Ascending aorta (tissue), 2 donors: ENCODE measurements at regions not wholly inside any gene's neighbourhood (a gene's known extent, or its start where the extent isn't known, plus 50 kb on each side); places are given as distances from the start of the nearest gene placed in this dataset.

Experiments used
- DNase-seq, 2 donors: peaks; one replicate each; pipeline ENCODE4 v3.0.0-alpha.2; 2019; ENCODE audit warnings: low spot score in 2 of 2
- H3K27ac ChIP-seq, 2 donors: fragments of 200-600 bp; sonication (generic); one replicate each; pipeline ENCODE4 v1.5.1; 2016 to 2017; ENCODE audit warnings: mild to moderate bottlenecking in 1 of 2
- H3K27me3 ChIP-seq: fragments of 200-600 bp; sonication (generic); one replicate; pipeline ENCODE4 v1.5.1; 2017
- H3K36me3 ChIP-seq, 2 donors: fragments of 200-600 bp; sonication (generic); one replicate each; pipeline ENCODE4 v1.5.1; 2016
- H3K4me1 ChIP-seq, 2 donors: fragments of 200-600 bp; sonication (generic); one replicate each; pipeline ENCODE4 v1.5.1; 2016 to 2017; ENCODE audit warnings: mild to moderate bottlenecking in 1 of 2
- H3K4me3 ChIP-seq, 2 donors: fragments of 200-600 bp; sonication (generic); one replicate each; pipeline ENCODE4 v1.5.1; 2016 to 2017; ENCODE audit warnings: mild to moderate bottlenecking in 1 of 2
- H3K9me3 ChIP-seq, 2 donors: fragments of 200-600 bp; sonication (generic); one replicate each; pipeline ENCODE4 v1.5.1; 2016
- intact Hi-C: fragments of 100-400 bp; cut with DNase I; formaldehyde crosslinking; loops from one replicate; pipeline ENCODE4 v1.15.1; 2023
- TF ChIP-seq, protein P1 (sequence below), 3 experiments: fragments of 200-600 bp in 2 of 3; fragments of 450-650 bp in 1 of 3; sonication (generic) in 2 of 3; IDR thresholded peaks; one replicate each; pipeline ENCODE4 v1.5.1; 2016 to 2019; ENCODE audit warnings: antibody characterized with exemption in 3 of 3, mild to moderate bottlenecking in 1 of 3, moderate library complexity in 1 of 3

DNA sequence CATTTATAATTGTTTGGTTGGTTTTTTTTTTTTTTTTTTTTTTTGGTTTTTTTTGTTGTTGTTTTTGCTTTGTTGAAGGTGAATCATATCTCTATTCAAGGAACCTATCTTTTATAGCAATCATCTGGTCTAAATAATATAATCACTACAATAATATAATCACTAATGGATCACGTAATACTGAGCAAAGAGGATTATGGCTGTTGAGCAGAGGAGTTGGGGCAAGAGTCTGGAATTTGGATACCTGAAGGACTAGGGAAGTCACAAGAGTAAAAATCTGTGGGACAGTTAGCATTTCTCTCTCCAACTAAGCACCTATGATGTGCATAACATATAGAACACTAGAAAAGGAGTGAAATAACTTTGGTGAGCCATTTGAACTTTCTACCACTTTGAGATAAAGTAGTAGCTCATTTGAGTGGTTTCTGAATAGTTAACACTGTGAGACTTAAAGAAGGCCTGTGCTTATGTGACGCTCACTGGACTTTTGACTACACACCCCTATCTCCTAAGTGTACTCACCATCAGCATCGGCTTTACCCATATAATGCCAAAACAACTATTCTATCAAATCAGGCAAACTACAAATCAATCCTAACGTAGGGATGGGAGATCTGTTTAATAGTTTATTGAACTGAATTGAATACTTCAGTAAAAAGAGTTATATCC, 564.9 kb upstream of the TUSC1 start:
- DNase-seq: no peak
- H3K36me3 ChIP-seq: no peaks in the 10 kb centered on the region
- H3K9me3 ChIP-seq: no peaks in the 10 kb centered on the region
- H3K27ac ChIP-seq: no peak overlapping the region
- no peaks in the 10 kb centered on the region for H3K27me3 ChIP-seq
- TF ChIP-seq, protein P1, sequence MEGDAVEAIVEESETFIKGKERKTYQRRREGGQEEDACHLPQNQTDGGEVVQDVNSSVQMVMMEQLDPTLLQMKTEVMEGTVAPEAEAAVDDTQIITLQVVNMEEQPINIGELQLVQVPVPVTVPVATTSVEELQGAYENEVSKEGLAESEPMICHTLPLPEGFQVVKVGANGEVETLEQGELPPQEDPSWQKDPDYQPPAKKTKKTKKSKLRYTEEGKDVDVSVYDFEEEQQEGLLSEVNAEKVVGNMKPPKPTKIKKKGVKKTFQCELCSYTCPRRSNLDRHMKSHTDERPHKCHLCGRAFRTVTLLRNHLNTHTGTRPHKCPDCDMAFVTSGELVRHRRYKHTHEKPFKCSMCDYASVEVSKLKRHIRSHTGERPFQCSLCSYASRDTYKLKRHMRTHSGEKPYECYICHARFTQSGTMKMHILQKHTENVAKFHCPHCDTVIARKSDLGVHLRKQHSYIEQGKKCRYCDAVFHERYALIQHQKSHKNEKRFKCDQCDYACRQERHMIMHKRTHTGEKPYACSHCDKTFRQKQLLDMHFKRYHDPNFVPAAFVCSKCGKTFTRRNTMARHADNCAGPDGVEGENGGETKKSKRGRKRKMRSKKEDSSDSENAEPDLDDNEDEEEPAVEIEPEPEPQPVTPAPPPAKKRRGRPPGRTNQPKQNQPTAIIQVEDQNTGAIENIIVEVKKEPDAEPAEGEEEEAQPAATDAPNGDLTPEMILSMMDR (IDR thresholded peaks at IDR 0.05): no peak
- no peaks in the 10 kb centered on the region for H3K4me1 ChIP-seq
- H3K4me3 ChIP-seq: no peak overlapping the region
- intact Hi-C loops: no loop called here

DNA sequence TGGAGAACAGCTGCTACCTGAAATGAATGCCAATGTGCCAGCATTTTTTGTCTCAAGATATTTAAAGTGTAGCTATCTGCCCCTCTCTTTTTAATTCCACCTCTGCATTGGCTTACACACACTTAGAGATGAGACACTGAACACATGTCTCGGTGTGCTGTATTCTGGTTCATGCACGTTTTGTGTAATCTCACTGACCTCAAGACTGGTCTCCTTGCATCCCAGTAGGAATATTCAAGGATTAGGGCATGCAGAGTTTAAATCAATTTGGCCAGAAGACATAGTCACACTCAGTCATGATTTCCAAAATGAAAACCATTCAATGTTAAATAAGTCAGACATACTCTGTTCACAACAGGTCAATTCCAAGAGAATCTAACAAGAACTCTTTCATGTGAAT, 561.8 kb upstream of the TUSC1 start:
- no peak overlapping the region for H3K27ac ChIP-seq
- TF ChIP-seq, protein P1 (IDR thresholded peaks at IDR 0.05): no peak
- intact Hi-C loops: no loop called here
- H3K9me3 ChIP-seq: no peaks in the 10 kb centered on the region
- no peak overlapping the region for H3K4me3 ChIP-seq
- H3K27me3 ChIP-seq: no peaks in the 10 kb centered on the region
- H3K4me1 ChIP-seq: no peaks in the 10 kb centered on the region
- no peaks in the 10 kb centered on the region for H3K36me3 ChIP-seq
- no peak for DNase-seq

DNA sequence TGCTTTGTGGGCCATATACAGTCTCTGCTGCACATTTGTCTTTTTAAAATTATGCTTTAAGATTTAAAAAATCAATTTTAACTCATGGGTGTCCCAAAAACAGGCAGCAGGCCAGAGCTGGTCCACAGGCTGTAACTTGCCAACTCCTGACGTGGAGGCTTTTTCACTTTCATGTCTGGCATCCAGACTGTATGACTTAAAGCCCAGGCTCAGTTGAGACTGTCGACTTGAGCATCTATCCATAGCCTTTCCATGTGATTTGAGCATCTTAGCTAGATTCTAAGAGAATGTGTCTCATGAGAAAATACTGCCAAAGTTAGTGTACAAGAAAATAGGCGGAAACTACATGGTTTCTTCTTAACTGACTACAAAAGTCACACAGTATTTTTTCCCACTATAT, 559.0 kb upstream of the TUSC1 start:
- no peaks in the 10 kb centered on the region for H3K27me3 ChIP-seq
- TF ChIP-seq, protein P1 (IDR thresholded peaks at IDR 0.05): no peak
- no peak for DNase-seq
- intact Hi-C loops: no loop called here
- no peaks in the 10 kb centered on the region for H3K9me3 ChIP-seq
- H3K36me3 ChIP-seq: no peaks in the 10 kb centered on the region
- no peak overlapping the region for H3K27ac ChIP-seq
- H3K4me1 ChIP-seq: no peaks in the 10 kb centered on the region
- H3K4me3 ChIP-seq: no peak overlapping the region

DNA sequence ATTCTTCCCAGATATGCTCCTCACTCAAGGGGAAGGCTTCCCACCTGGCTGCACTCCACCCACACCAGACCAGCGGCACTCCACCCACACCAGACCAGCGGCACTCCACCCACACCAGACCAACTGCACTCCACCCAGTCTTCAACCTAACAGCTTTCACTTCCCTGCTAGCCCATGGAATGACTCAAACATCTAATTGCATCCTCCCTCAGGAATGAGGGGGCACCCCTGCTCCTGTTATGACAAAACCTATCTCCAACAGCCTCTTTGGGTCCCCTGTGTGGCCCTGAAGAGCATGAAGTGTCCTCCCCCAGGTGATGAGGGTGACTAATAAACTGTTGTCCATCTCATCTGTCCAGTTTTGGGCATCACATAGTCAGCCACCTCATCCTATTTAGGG, 556.6 kb upstream of the TUSC1 start:
- intact Hi-C loops: no loop called here
- H3K27ac ChIP-seq: no peak overlapping the region
- H3K4me1 ChIP-seq: no peaks in the 10 kb centered on the region
- DNase-seq: no peak
- H3K36me3 ChIP-seq: no peaks in the 10 kb centered on the region
- TF ChIP-seq, protein P1 (IDR thresholded peaks at IDR 0.05): no peak
- H3K9me3 ChIP-seq: no peaks in the 10 kb centered on the region
- H3K27me3 ChIP-seq: no peaks in the 10 kb centered on the region
- no peak overlapping the region for H3K4me3 ChIP-seq

DNA sequence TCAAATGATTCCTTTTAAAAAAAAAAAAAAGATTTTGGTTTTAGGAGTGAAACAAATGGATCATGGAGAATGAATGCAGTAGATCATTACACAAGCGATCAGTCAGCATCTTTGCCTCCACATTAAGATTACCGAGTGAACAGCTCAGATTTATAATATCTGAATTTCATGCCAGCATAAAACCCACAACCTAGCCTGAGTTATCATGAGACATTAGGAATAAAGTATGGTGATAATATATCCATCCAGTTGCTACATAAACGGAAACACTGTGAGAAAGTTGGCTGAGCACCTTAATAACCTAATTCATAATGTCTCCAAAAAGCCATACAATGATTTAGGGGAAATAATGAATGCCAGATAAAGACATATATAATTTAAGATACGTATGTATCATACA, 553.1 kb upstream of the TUSC1 start:
- intact Hi-C loops: no loop called here
- no peak for DNase-seq
- TF ChIP-seq, protein P1 (IDR thresholded peaks at IDR 0.05): no peak

More for the DNA sequence above, 553.1 kb upstream of the TUSC1 start:
- no peaks in the 10 kb centered on the region for H3K36me3 ChIP-seq
- no peak overlapping the region for H3K4me3 ChIP-seq
- H3K9me3 ChIP-seq: no peaks in the 10 kb centered on the region
- H3K27ac ChIP-seq: no peak overlapping the region
- H3K27me3 ChIP-seq: no peaks in the 10 kb centered on the region
- H3K4me1 ChIP-seq: no peaks in the 10 kb centered on the region
